MCF 10A (cell line): ENCODE measurements at regions not wholly inside any gene's neighbourhood (a gene's known extent, or its start where the extent isn't known, plus 50 kb on each side); places are given as distances from the start of the nearest gene placed in this dataset.

Experiments used
- BruUV-seq: library from RNA; stranded (reverse); fragments of 400-500 nt; replicated peaks from 2 replicates; lab custom pipeline; 2021; lab: Mats Ljungman, UMichigan
- CTCF ChIA-PET: fragments of 300-600 bp; sonication (Branson Sonifier 250); formaldehyde crosslinking; extraction: SDS; loops from one replicate; lab custom pipeline; 2021; ENCODE audit warnings: antibody characterized with exemption, inconsistent platforms; lab: Yijun Ruan, JAX
- POLR2A ChIA-PET: fragments of 300-600, 350-650 bp; sonication (Branson Sonifier 250); formaldehyde crosslinking; extraction: SDS; loops from one replicate; lab custom pipeline; 2020; ENCODE audit warnings: antibody characterized with exemption, inconsistent platforms; lab: Yijun Ruan, JAX
- DNase-seq: peaks from one replicate; pipeline ENCODE4 v3.0.0-alpha.2; 2018; ENCODE audit not compliant: unreplicated experiment
- H3K27ac Mint-ChIP-seq: one replicate; pipeline ENCODE4 v1.8.0; 2022; ENCODE audit warnings: mild to moderate bottlenecking, low read depth, mixed read lengths; ENCODE audit not compliant: unreplicated experiment
- H3K27me3 Mint-ChIP-seq: one replicate; pipeline ENCODE4 v1.8.0; 2022; ENCODE audit warnings: mixed read lengths; ENCODE audit not compliant: insufficient read depth, unreplicated experiment
- H3K36me3 Mint-ChIP-seq: one replicate; pipeline ENCODE4 v1.8.0; 2022; ENCODE audit warnings: mild to moderate bottlenecking, moderate library complexity, mixed read lengths; ENCODE audit not compliant: insufficient read depth, unreplicated experiment
- H3K4me1 Mint-ChIP-seq: one replicate; pipeline ENCODE4 v1.8.0; 2022; ENCODE audit warnings: mixed read lengths; ENCODE audit not compliant: insufficient read depth, unreplicated experiment
- H3K4me3 Mint-ChIP-seq: one replicate; pipeline ENCODE4 v1.8.0; 2022; ENCODE audit warnings: mild to moderate bottlenecking, moderate library complexity, mixed read lengths; ENCODE audit not compliant: unreplicated experiment
- H3K9me3 Mint-ChIP-seq: one replicate; pipeline ENCODE4 v1.8.0; 2022; ENCODE audit warnings: mixed read lengths; ENCODE audit not compliant: unreplicated experiment
- intact Hi-C: fragments of 100-400 bp; cut with micrococcal nuclease; formaldehyde crosslinking; loops from 2 replicates; pipeline ENCODE4 v1.14.1; 2022
- TF ChIP-seq, protein P1 (sequence below): fragments of 200-600 bp; IDR thresholded peaks from one replicate; pipeline ENCODE4 v1.8.0; 2022; ENCODE audit warnings: antibody characterized with exemption, mild to moderate bottlenecking; ENCODE audit not compliant: unreplicated experiment

DNA sequence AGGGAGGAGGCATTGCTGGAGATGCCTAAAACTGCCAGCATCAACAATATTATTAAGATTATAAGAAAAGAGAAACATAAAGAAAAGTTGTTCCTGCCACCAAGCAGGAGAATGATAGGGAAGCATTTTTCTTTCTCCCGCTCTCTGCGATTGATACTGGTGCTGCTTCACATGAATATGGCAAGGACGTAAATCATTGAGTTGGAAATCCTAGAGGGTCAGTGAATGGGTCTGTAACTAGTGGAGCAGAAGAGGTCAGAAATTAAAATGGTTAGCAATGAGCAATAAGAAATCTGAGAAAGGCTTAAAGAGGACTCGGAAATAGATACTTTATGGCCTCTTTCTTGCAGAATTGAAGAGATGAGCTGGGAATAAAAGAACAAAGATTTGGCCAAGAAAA is 631.7 kb downstream of the BCL11A start:
- no peaks in the 10 kb centered on the region for H3K4me1 Mint-ChIP-seq
- H3K9me3 Mint-ChIP-seq = no peaks in the 10 kb centered on the region
- H3K27me3 Mint-ChIP-seq = no peaks in the 10 kb centered on the region
- ChIA-PET POLR2A (no interaction called here), CTCF (interaction anchor here (0.6 kb wide), 1 partner anchor 169 kb away, joined by 3 read pairs; no protein-coding TSS in a partner anchor)
- intact Hi-C loops = no loop called here
- TF ChIP-seq, protein P1, sequence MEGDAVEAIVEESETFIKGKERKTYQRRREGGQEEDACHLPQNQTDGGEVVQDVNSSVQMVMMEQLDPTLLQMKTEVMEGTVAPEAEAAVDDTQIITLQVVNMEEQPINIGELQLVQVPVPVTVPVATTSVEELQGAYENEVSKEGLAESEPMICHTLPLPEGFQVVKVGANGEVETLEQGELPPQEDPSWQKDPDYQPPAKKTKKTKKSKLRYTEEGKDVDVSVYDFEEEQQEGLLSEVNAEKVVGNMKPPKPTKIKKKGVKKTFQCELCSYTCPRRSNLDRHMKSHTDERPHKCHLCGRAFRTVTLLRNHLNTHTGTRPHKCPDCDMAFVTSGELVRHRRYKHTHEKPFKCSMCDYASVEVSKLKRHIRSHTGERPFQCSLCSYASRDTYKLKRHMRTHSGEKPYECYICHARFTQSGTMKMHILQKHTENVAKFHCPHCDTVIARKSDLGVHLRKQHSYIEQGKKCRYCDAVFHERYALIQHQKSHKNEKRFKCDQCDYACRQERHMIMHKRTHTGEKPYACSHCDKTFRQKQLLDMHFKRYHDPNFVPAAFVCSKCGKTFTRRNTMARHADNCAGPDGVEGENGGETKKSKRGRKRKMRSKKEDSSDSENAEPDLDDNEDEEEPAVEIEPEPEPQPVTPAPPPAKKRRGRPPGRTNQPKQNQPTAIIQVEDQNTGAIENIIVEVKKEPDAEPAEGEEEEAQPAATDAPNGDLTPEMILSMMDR = no peak
- no peaks in the 10 kb centered on the region for H3K36me3 Mint-ChIP-seq
- H3K4me3 Mint-ChIP-seq = no peak overlapping the region
- DNase-seq = no peak
- no TSS peak for BruUV-seq
- H3K27ac Mint-ChIP-seq = no peak overlapping the region

DNA sequence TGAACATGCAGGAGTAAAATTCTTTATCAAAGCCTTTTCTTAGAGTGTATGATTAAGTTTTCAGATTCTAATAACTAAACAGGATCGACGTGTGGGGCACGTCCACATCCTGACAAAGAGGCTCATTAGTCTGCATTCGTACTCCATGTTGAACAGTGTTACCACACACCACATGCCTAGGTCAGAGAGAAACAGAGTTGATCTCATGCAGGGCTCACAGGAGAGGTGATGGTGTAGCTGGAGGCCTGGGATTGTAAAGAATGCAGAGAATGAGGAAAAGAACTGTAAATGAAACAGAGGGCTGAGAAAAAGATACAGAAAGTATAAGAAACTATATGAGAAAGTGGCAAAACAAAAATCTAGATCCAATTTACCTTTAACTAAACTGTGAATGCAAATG is 632.5 kb downstream of the BCL11A start:
- H3K9me3 Mint-ChIP-seq = no peaks in the 10 kb centered on the region
- no peak overlapping the region for H3K27ac Mint-ChIP-seq
- H3K4me3 Mint-ChIP-seq = no peak overlapping the region
- BruUV-seq = no TSS peak
- intact Hi-C loops = no loop called here
- H3K27me3 Mint-ChIP-seq = no peaks in the 10 kb centered on the region
- no peak for DNase-seq
- no peaks in the 10 kb centered on the region for H3K36me3 Mint-ChIP-seq
- TF ChIP-seq, protein P1 = no peak
- ChIA-PET CTCF (no interaction called here), POLR2A (no interaction called here)
- no peaks in the 10 kb centered on the region for H3K4me1 Mint-ChIP-seq

DNA sequence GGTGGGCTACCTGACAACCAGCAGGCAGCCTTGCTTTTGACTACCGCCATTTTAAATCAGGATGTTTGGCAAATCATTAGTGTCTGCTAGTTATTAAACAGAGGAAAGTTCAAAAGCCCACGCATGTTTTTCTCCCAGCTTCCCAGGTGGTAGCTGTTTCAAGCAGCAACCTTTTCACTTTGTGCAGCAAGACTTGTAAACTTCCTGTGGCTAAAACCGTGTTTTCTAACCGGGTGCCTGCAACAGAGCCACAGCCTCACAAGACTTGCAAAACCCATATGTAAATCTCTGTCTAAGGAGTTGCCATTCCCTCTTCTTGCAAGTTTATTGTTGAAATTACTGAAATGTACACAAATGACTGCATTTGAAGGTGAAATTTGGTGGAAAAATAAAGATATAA is 633.1 kb downstream of the BCL11A start:
- H3K4me1 Mint-ChIP-seq = no peaks in the 10 kb centered on the region
- TF ChIP-seq, protein P1 = no peak
- H3K36me3 Mint-ChIP-seq = no peaks in the 10 kb centered on the region
- DNase-seq = no peak
- POLR2A ChIA-PET = no interaction called here
- CTCF ChIA-PET = interaction anchor here (0.6 kb wide), 2 partner anchors 16 to 589 kb away, joined by 3 read pairs; no protein-coding TSS in a partner anchor
- H3K9me3 Mint-ChIP-seq = no peaks in the 10 kb centered on the region
- no peak overlapping the region for H3K27ac Mint-ChIP-seq
- intact Hi-C loops = no loop called here
- no TSS peak for BruUV-seq
- H3K27me3 Mint-ChIP-seq = no peaks in the 10 kb centered on the region
- no peak overlapping the region for H3K4me3 Mint-ChIP-seq

DNA sequence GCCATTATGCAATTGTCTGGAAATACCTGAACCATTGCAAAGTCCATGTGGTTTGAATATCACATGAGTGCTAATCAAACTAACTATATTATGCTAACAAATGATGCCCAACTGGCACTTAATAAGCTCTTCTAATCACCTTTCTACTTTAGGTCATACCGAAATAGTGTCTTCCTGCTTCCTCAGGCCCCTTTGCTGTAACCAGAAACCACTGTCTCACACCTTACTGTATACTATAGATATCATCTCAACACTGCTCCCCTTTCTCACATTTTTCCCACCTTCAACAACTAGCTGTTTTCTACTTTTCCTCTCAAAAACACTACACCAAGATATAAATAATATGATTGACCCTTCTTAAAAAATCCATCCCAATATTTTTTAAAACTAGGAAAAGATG is 633.9 kb downstream of the BCL11A start:
- intact Hi-C loops = no loop called here
- Mint-ChIP-seq H3K9me3 (no peaks in the 10 kb centered on the region), H3K36me3 (no peaks in the 10 kb centered on the region), H3K27me3 (no peaks in the 10 kb centered on the region), H3K27ac (no peak overlapping the region), H3K4me3 (no peak overlapping the region), H3K4me1 (no peaks in the 10 kb centered on the region)
- no TSS peak for BruUV-seq
- TF ChIP-seq, protein P1 = no peak
- ChIA-PET CTCF (interaction anchor here (0.6 kb wide), 2 partner anchors 589 to 616 kb away, joined by 3 read pairs; no protein-coding TSS in a partner anchor), POLR2A (no interaction called here)
- no peak for DNase-seq
